ENCODE measurements at regions not wholly inside any gene's neighbourhood (a gene's known extent, or its start where the extent isn't known, plus 50 kb on each side); places are given as distances from the start of the nearest gene placed in this dataset.

DNA sequence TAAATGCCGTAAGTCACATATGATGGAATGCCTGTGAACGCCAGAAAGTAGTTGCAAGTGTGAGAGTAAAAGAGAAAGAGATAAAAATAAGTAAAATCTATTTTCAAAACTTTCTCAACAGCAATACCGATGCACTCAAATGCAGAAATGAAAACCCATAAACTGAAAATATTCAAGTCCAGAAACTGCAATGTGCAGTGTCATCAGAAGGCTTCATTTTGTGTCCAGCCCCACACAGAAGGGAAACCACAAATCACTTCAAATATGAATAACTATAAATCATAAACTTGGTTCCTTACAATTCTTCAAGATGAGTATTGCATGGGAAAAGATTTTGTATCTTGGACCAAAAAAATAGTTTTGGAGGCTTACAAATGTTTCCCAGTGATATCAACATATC, 375.2 kb upstream of the ANO5 start:
- DNase-seq (ENCODE audit: low spot score) (no peak), FAIRE-seq (no peak)

GRCh38 chr11:21820176-21820575, 372.7 kb upstream of the ANO5 start:
- FAIRE-seq (no peak), DNase-seq (ENCODE audit: low spot score) (no peak)

- FAIRE-seq (no peak), DNase-seq (ENCODE audit: low spot score) (no peak)
Observed at GRCh38 chr11:21825127-21825526, 367.8 kb upstream of the ANO5 start.

GRCh38 chr11:21838427-21838826, 354.5 kb upstream of the ANO5 start:
- FAIRE-seq (no peak), DNase-seq (ENCODE audit: low spot score) (no peak)

- no peak for DNase-seq (ENCODE audit: low spot score)
Observed at GRCh38 chr11:21839796-21840195, 353.1 kb upstream of the ANO5 start.

GRCh38 chr11:21861314-21861713, 331.6 kb upstream of the ANO5 start:
- no peak for DNase-seq (ENCODE audit: low spot score)
- FAIRE-seq, result no peak

More at GRCh38 chr11:21839796-21840195, 353.1 kb upstream of the ANO5 start:
- no peak for FAIRE-seq

- FAIRE-seq (no peak), DNase-seq (ENCODE audit: low spot score) (no peak)
Observed at GRCh38 chr11:21865541-21865940, 327.3 kb upstream of the ANO5 start.

- FAIRE-seq (no peak), DNase-seq (ENCODE audit: low spot score) (peak; percentile 6)
Observed at GRCh38 chr11:21866781-21867180, 326.1 kb upstream of the ANO5 start.

GRCh38 chr11:21877151-21877550, 315.7 kb upstream of the ANO5 start:
- no peak for DNase-seq (ENCODE audit: low spot score)
- no peak for FAIRE-seq

- FAIRE-seq, result no peak
- DNase-seq (ENCODE audit: low spot score), result no peak
Observed at GRCh38 chr11:21883354-21883753, 309.5 kb upstream of the ANO5 start.

- FAIRE-seq (no peak), DNase-seq (ENCODE audit: low spot score) (peak; percentile 3)
Observed at GRCh38 chr11:21888814-21889213, 304.1 kb upstream of the ANO5 start.

DNA sequence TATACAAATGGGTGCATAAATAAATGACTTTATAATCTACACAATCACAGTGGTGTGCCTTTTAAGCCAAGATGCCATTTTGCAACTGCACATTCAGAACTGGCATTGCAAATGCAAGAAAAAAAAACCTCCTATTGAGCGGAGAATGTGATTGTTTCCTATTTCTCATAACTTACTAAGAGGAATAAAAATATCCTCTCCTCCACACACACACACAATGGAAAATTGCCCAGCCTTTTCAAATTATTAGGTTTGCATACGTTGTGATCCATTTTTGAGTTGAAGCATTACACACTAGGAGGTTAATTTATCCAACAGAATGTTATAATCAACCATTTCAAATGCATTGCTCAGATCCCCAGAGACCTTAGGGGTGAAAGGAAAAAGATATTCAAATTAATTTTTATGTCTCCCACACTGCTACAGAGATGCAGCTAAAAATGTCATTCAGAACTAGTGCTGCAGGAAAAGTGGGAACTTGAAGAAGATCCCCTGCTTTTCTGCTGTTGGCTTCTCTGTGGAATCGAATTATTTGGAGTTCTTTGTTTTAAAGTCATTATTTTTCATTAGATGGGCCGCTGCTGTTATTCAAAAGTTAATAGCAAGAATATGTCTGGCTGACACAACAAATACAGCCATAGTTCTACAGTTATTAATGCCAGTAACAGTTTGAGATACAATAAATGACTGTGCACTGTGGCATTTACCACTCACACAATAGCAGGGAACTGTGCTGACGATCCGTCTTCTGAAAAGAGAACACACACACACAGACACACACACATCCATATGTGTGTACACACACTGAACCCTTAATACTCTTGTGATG, 299.9 kb upstream of the ANO5 start:
- DNase-seq (ENCODE audit: low spot score) (no peak), FAIRE-seq (no peak)

DNA sequence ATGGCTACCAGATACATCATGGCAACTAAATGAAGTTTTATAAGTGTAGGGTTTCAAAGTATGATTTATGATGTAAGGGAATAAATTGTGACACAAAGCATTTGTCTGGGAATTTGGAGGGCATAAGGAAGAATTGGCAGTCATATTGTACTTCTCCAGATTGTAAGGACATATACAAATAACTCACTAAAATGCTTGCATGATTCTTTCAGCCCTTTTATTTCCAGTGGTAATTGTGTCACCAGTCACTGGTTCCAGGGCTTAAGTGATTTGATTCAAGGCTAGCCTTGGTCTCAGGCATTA, 299.4 kb upstream of the ANO5 start:
- FAIRE-seq (no peak), DNase-seq (ENCODE audit: low spot score) (no peak)

GRCh38 chr11:21894492-21894891, 298.4 kb upstream of the ANO5 start:
- FAIRE-seq (no peak), DNase-seq (ENCODE audit: low spot score) (no peak)

GRCh38 chr11:21895686-21896085, 297.2 kb upstream of the ANO5 start:
- FAIRE-seq (no peak), DNase-seq (ENCODE audit: low spot score) (no peak)

- FAIRE-seq (no peak), DNase-seq (ENCODE audit: low spot score) (no peak)
Observed at GRCh38 chr11:21896216-21896615, 296.7 kb upstream of the ANO5 start.

- no peak for DNase-seq (ENCODE audit: low spot score)
- no peak for FAIRE-seq
Observed at GRCh38 chr11:21896746-21897602, 295.9 kb upstream of the ANO5 start.

- no peak for DNase-seq (ENCODE audit: low spot score)
Observed at GRCh38 chr11:21897752-21898151, 295.1 kb upstream of the ANO5 start.

GRCh38 chr11:21908211-21908610, 284.7 kb upstream of the ANO5 start:
- no peak for DNase-seq (ENCODE audit: low spot score)
- FAIRE-seq, result no peak

More at GRCh38 chr11:21897752-21898151, 295.1 kb upstream of the ANO5 start:
- no peak for FAIRE-seq

GRCh38 chr11:21909145-21909544, 283.7 kb upstream of the ANO5 start:
- no peak for DNase-seq (ENCODE audit: low spot score)
- FAIRE-seq, result no peak

- DNase-seq (ENCODE audit: low spot score) (no peak), FAIRE-seq (no peak)
Observed at GRCh38 chr11:21911061-21911460, 281.8 kb upstream of the ANO5 start.

- FAIRE-seq, result no peak
Observed at GRCh38 chr11:21912285-21912684, 280.6 kb upstream of the ANO5 start.

GRCh38 chr11:21921151-21921550, 271.7 kb upstream of the ANO5 start:
- no peak for FAIRE-seq
- no peak for DNase-seq (ENCODE audit: low spot score)

More at GRCh38 chr11:21912285-21912684, 280.6 kb upstream of the ANO5 start:
- DNase-seq (ENCODE audit: low spot score), result no peak

All from urothelium cell line (cell line).